CD1c-positive myeloid dendritic cell (primary cell): ENCODE measurements at regions not wholly inside any gene's neighbourhood (a gene's known extent, or its start where the extent isn't known, plus 50 kb on each side); places are given as distances from the start of the nearest gene placed in this dataset.

Source experiments
- DNase-seq: peaks from one replicate; pipeline ENCODE4 v3.0.0-alpha.2; 2016; ENCODE audit errors: extremely low spot score

- no peak for DNase-seq
Measured at GRCh38 chr5:74258314-74258665, 382.2 kb downstream of the ENC1 start.

- peak; percentile 19 for DNase-seq
Measured at GRCh38 chr5:74257645-74258313, 382.7 kb downstream of the ENC1 start.

GRCh38 chr5:74257060-74257527 is 383.4 kb downstream of the ENC1 start:
- no peak for DNase-seq

- no peak for DNase-seq
Measured at GRCh38 chr5:74255692-74256392, 384.7 kb downstream of the ENC1 start.

GRCh38 chr5:74254257-74254656 is 386.3 kb downstream of the ENC1 start:
- no peak for DNase-seq

GRCh38 chr5:74252044-74252443 is 388.5 kb downstream of the ENC1 start:
- no peak for DNase-seq

- peak; percentile 26 for DNase-seq
Measured at GRCh38 chr5:74251141-74252035, 389.1 kb downstream of the ENC1 start.

- no peak for DNase-seq
Measured at GRCh38 chr5:74250304-74251102, 390.0 kb downstream of the ENC1 start.

- DNase-seq, result no peak
Measured at GRCh38 chr5:74248576-74248975, 392.0 kb downstream of the ENC1 start.

GRCh38 chr5:74244406-74244805 is 396.1 kb downstream of the ENC1 start:
- DNase-seq, result no peak

- DNase-seq, result no peak
Measured at GRCh38 chr5:74243634-74244033, 396.9 kb downstream of the ENC1 start.

GRCh38 chr5:74242516-74242915 is 398.0 kb downstream of the ENC1 start:
- no peak for DNase-seq

GRCh38 chr5:74241751-74242140 is 398.8 kb downstream of the ENC1 start:
- no peak for DNase-seq

- peak; percentile 35 for DNase-seq
Measured at GRCh38 chr5:74240783-74241750, 399.5 kb downstream of the ENC1 start.

GRCh38 chr5:74239261-74239660 is 401.3 kb downstream of the ENC1 start:
- peak; percentile 81 for DNase-seq

GRCh38 chr5:74237571-74238145 is 402.9 kb downstream of the ENC1 start:
- peak; percentile 47 for DNase-seq

- DNase-seq, result no peak
Measured at GRCh38 chr5:74235552-74235951, 405.0 kb downstream of the ENC1 start.

- DNase-seq, result no peak
Measured at GRCh38 chr5:74233571-74233970, 407.0 kb downstream of the ENC1 start.

- DNase-seq, result no peak
Measured at GRCh38 chr5:74233091-74233490, 407.4 kb downstream of the ENC1 start.

- peak; percentile 29 for DNase-seq
Measured at GRCh38 chr5:74232276-74232675, 408.3 kb downstream of the ENC1 start.
